Epithelial cell of esophagus (primary cell): ENCODE measurements at regions not wholly inside any gene's neighbourhood (a gene's known extent, or its start where the extent isn't known, plus 50 kb on each side); places are given as distances from the start of the nearest gene placed in this dataset.

Source experiments
- DNase-seq: peaks from one replicate; pipeline ENCODE4 v3.0.0; 2010; ENCODE audit warnings: low read depth
- H3K4me3 ChIP-seq: 2 replicates; pipeline ENCODE4 v1.5.1; 2011; ENCODE audit warnings: mild to moderate bottlenecking, low read length, control low read depth
- CTCF ChIP-seq: IDR thresholded peaks from 2 replicates; pipeline ENCODE4 v1.5.1; 2011; ENCODE audit warnings: low read depth, mild to moderate bottlenecking, low read length, control low read depth, inconsistent platforms; ENCODE audit not compliant: insufficient read depth; ENCODE audit errors: missing control alignments

- TF ChIP-seq CTCF, result peak; percentile 85
- peak; percentile 51 for DNase-seq
- H3K4me3 ChIP-seq, result no peak overlapping the region
Measured at GRCh38 chr19:34120846-34121639, 51.3 kb upstream of the LSM14A start.
